ENCODE measurements at regions not wholly inside any gene's neighbourhood (a gene's known extent, or its start where the extent isn't known, plus 50 kb on each side); places are given as distances from the start of the nearest gene placed in this dataset.

DNA sequence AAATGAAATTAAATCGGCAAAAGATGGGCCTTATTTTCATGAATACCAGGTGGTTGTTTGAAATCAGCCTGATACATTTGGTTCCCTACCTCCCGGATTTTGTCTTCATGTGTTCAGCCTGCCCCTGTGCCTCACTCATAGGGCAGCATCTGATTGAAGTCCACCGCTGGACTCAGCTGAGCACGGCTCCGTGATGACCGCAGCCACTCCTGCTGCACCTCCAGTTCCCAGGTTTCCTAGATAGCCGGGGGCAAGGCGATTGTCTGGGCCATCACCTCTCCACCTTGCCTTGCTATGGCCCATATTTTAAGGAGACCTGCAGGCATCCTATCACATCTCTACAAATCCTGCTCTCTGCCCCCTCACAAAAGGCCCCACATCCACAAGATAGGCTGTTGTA, 563.8 kb downstream of the NUF2 start:
- DNase-seq, result no peak
- no peak for ATAC-seq

DNA sequence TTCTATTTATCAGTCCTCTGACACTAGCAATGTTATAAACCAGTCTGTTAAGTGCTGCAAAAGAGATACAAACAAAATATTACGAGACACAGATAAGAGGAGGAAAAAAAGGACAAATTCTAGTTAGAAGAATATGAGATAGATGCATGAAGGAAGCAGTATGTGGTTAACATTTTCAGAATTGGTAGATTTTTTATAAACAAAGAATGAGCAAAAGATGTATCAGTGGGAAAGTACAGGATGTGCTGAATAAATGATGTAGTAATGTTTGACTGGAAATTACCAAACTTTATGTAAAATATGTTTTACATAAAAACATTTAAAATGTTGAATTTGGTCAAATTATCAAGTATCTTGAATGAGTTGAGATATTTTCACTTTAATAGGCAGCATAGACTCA, 574.2 kb downstream of the NUF2 start:
- ATAC-seq (no peak), DNase-seq (no peak)

GRCh38 chr1:163897412-163898155, 575.8 kb downstream of the NUF2 start:
- DNase-seq (no peak), ATAC-seq (no peak)

- ATAC-seq (no peak), DNase-seq (no peak)
These were observed 584.5 kb downstream of the NUF2 start for GRCh38 chr1:163906283-163906682.

- ATAC-seq (no peak), DNase-seq (no peak)
These were observed 590.6 kb downstream of the NUF2 start for GRCh38 chr1:163912170-163912884.

DNA sequence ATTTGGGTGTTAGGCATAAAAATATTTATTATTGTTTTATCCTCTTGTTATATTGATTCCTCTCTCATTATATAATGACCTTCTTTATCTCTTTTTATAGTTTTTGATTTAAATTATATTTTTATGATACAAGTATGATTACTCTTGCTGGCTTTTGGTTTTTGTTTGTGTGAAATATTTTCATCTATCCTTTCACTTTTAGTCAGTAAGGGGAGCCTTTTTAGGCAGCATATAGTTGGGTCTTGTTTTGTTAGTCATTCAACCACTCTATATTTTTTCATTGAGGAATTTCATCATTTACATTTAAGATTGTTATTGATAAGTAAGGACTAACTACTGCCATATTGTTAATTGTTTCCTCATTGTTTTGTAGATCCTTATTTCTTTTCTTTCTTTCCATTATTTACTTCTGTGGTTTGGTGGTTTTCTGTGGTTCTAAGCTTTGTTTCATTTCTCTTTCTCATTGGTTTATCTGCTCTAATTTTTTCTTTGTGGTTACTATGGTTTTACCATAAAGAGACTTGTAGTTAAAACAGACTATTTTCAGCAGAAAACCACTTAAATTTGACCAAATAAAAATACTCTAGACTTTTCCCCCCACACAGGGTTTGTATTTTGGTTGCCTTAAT, 593.1 kb downstream of the NUF2 start:
- no peak for ATAC-seq
- no peak for DNase-seq

DNA sequence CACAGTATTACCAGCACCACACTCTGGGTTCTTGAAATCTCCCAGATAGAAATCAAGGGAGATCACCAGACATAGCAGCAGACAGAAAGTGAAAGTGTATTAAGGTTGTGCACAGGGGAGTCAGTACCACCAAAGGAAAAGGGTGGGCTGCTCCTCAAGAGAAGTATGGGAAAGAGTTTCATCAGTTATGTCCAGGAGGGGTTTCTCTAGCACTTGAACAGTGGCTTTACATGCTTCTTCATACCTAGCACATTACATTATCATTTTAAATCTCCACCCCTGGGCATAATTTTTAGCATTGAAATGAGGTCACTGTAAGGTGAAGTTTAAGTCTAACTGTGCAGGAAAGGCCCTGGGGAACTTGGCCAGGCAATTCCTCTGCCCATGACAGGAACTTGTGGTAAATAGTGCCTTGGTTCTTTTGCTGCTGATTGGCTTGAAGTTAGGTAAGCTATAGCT, 601.0 kb downstream of the NUF2 start:
- peak; percentile 36 for ATAC-seq
- no peak for DNase-seq

- DNase-seq (no peak), ATAC-seq (no peak)
These were observed 602.3 kb downstream of the NUF2 start for GRCh38 chr1:163924041-163924440.

- no peak for ATAC-seq
- no peak for DNase-seq
These were observed 605.7 kb downstream of the NUF2 start for GRCh38 chr1:163927493-163927892.

- no peak for DNase-seq
- no peak for ATAC-seq
These were observed 606.3 kb downstream of the NUF2 start for GRCh38 chr1:163928069-163928468.

DNA sequence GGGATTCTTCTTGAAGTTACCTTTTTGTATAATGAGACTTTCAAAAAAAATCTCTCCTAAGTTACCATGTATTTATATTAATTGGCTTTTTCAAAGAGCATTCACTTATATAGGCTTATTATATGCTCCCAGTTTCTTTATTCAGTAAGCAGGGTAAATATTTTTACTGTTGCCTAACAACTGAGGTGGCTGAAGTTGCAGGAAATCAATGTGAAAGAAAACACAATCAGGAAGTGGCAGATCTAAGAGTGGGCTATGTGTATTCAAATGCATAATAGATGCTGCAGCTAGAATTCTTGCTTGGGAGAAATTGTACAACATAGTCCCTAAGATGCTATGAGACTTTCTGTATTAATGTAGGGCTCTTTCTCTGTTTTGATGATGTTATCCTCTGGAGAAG, 606.9 kb downstream of the NUF2 start:
- no peak for DNase-seq

DNA sequence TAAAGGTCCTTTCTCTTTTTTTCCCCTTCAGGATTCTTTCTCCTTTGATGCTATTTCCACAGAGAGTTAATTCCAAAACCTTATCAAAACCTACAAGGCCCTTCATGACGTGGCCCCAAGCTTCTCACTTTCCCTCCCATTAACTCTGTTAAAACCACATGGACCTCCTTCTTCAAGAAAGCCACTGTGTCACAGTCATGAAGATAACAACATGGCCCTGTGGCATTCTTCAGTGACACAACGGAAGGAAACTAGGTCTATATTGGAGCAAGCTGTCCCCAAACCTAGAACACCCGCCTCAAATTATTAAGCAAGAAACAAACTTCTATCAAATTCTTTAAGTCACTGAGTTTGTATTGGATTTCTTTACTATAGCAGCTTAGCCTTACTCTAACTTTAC, 611.1 kb downstream of the NUF2 start:
- ATAC-seq (no peak), DNase-seq (no peak)

More for the DNA sequence above, 606.9 kb downstream of the NUF2 start:
- ATAC-seq, result no peak

DNA sequence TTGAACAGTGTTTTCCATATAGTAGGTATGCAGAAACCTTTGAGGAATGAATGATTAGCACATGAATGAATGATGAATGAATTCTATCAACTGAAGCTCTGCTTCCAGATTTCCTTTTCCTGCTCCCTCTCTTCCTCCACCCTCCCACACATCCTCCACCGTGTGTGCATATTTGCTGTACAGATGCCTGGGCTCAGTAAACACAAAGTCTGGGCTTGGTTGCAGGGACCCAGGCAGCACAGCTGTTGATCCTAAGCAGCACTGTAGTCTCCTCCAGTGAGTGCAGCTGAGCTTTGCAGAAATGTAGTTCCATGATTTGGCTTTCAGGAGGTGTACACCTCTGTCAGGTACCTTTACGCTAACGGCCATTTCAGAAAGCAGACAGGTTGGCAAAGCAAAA, 611.7 kb downstream of the NUF2 start:
- no peak for DNase-seq
- ATAC-seq, result no peak

- ATAC-seq, result no peak
- DNase-seq, result no peak
These were observed 614.1 kb downstream of the NUF2 start for GRCh38 chr1:163935738-163936374.

GRCh38 chr1:163959622-163960021, 599.4 kb upstream of the PBX1 start:
- DNase-seq (no peak), ATAC-seq (no peak)

DNA sequence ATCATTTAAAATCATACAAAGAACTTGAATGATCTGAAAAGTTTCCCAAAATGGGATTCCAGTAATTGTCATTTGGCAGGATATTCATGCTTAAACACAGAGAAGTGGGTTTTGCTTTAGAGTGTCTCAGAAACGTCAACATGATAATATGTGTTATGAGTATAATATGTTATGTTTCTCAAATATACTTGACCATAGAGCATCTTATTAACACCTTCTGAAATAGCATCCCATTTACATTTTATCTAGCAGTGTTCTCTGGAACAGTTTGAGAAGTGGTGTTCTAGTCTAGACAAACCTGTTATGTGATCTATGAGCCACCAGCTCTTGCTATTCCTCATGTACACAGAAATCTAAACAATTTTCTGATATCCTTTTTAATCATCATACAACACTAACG, 588.8 kb upstream of the PBX1 start:
- DNase-seq, result no peak
- no peak for ATAC-seq

DNA sequence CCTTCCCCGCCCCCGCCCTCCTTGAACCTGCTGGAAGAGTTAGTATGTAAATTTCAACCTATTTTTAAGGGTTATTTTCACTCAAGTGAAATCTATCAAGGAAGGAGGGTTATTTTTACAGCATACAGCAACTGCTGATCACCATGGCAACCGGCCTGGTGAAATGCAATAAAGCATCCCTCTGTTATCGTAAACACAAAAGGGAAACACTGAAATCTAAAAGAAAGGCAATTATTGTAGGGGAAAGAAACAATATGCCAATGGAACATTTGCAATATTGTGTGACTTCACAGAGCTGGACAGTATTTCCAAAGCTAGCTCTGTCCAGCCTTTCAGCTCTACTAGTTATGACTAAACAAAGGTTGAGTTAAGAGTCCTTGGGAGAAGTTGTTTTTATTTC, 588.3 kb upstream of the PBX1 start:
- ATAC-seq (no peak), DNase-seq (no peak)

DNA sequence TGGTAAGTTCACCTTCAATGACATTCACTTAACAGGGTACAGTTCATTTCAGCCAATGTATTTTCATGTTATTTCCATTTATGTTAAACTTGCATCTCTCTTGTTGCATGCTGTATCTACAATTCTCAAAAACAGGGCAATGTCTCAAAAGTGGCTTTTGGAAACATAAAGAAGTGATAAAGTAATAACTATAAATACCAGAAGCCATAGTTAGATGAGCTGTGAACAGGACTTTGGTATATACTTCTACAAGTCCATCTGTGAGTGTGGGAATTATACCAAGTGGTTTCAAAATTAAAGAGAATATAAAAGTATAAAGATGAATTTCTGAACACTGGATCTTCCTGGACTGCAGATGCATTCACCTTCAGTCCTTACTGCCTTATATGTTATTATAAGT, 585.4 kb upstream of the PBX1 start:
- no peak for DNase-seq
- no peak for ATAC-seq

DNA sequence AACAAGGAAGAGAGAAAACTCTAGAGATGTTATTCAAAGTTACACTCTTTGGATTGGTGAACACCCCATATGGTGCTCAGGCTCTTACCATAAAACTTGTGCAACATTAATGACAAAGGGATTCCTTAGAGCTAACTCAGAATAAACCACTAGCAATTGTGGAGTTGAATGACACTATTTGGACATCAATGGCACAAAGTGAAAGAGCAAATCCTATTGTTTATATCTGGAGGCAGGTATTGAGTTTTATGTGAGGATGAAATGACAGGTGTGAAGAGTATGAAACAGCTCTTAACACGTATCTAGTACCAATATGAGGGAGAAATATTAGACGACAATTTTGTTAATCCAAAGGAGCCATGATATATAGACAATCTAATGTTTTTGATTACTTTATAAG, 584.9 kb upstream of the PBX1 start:
- DNase-seq (no peak), ATAC-seq (no peak)

- ATAC-seq (no peak), DNase-seq (no peak)
These were observed 578.6 kb upstream of the PBX1 start for GRCh38 chr1:163980394-163980793.

- ATAC-seq (no peak), DNase-seq (no peak)
These were observed 577.4 kb upstream of the PBX1 start for GRCh38 chr1:163981500-163982030.

DNA sequence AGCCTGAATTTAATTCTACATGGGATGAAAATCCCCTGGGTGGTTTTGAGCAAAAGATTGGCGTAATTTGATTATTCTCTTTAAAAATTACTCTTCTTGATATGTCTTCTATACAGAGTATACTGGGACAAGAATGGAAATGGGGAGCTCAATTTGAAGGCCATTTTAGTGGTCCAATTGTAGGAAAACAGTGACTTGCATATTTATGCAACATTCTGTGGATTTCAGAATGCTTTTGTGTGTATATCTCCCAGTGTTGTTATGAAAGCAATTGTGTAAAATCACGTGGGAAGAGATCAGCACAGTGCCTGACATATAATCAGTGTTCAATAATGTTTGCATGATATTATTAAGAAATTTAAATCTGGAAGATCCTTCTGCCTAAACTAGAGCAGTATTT, 575.9 kb upstream of the PBX1 start:
- ATAC-seq (no peak), DNase-seq (no peak)

DNA sequence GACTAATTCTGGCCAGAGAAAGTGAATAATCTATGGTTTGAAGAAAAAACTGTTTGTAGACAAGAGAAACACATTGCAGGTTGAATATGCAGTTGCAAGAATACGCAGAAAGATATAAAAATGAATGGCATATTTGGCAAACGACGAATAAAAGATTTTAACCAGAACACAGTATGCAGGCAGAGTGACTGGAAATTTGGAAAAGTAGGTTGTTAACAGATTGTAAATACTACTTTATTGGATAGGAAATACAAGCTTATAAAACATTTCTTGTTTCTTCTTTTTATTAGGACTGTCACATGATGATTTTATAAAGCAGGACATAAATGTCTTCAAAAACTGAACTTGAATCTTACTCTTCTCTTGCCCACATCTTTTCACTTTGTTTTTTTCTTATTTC, 573.3 kb upstream of the PBX1 start:
- ATAC-seq (no peak), DNase-seq (no peak)

All from stimulated activated naive CD8-positive, alpha-beta T cell treated with anti-CD3 and anti-CD28 coated beads, Interleukin-15, Interleukin-2, amounts not matched to agents 100 U/mL and 50 U/mL, for 24 hours (primary cell).